ENCODE measurements at regions not wholly inside any gene's neighbourhood (a gene's known extent, or its start where the extent isn't known, plus 50 kb on each side); places are given as distances from the start of the nearest gene placed in this dataset.

DNA sequence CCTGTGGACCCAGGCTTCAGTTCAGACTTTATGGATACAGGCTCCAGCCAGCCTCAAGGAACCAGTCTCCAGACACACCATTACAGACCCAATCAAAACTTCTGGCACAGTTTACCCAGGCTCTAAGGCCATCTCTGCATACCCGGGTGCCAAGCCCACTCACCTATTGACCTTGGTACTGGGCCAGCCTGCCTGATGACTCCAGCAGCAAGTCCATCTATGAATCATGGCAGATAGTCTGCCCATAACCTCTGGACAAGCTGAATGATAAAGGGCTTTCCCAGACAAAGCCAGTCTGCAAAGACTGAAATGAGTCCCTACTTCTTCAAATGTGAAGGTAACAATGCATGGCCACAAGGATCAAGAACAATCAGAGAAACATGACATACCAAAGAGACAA is 1327.1 kb upstream of the C9orf72 start:
- Histone ChIP-seq H3K27me3 (ENCODE audit: control insufficient read depth, extremely low read depth, insufficient read depth, low read length) (no peaks in the 10 kb centered on the region), H3K9ac (ENCODE audit: control insufficient read depth, extremely low read depth, insufficient read depth, low read length) (no peak overlapping the region), H3K9me3 (ENCODE audit: control insufficient read depth, low read depth, low read length) (no peaks in the 10 kb centered on the region), H3K4me3 (ENCODE audit: control insufficient read depth in 2 of 3, extremely low read depth in 1 of 3, insufficient read depth in 2 of 3, low read depth in 1 of 3, low read length in 3 of 3) (no peak overlapping the region), H3K36me3 (ENCODE audit: control insufficient read depth in 2 of 2, extremely low read depth in 1 of 2, insufficient read depth in 2 of 2, low read length in 2 of 2) (no peaks in the 10 kb centered on the region), H3K9me1 (ENCODE audit: control insufficient read depth, extremely low read depth, insufficient read depth, low read length) (no peaks in the 10 kb centered on the region), H3K27ac (ENCODE audit: control insufficient read depth, insufficient read depth, low read length) (no peak overlapping the region), H4K20me1 (ENCODE audit: control insufficient read depth, extremely low read depth, insufficient read depth, low read length) (no peaks in the 10 kb centered on the region), H2AFZ (ENCODE audit: control insufficient read depth, low read length) (no peak overlapping the region), H3K4me2 (ENCODE audit: control insufficient read depth, extremely low read depth, insufficient read depth, low read depth, low read length) (no peak overlapping the region), H3K4me1 (ENCODE audit: control insufficient read depth, extremely low read depth, insufficient read depth, low read length) (no peaks in the 10 kb centered on the region), H3K79me2 (ENCODE audit: control insufficient read depth, insufficient read depth, low read length) (no peaks in the 10 kb centered on the region)
- DNase-seq (ENCODE audit: low read depth, low spot score): no peak
- no peak for FAIRE-seq
- TF ChIP-seq EZH2 (IDR thresholded peaks at IDR 0.05; ENCODE audit: low read length): no peak
- TF ChIP-seq, protein P1, sequence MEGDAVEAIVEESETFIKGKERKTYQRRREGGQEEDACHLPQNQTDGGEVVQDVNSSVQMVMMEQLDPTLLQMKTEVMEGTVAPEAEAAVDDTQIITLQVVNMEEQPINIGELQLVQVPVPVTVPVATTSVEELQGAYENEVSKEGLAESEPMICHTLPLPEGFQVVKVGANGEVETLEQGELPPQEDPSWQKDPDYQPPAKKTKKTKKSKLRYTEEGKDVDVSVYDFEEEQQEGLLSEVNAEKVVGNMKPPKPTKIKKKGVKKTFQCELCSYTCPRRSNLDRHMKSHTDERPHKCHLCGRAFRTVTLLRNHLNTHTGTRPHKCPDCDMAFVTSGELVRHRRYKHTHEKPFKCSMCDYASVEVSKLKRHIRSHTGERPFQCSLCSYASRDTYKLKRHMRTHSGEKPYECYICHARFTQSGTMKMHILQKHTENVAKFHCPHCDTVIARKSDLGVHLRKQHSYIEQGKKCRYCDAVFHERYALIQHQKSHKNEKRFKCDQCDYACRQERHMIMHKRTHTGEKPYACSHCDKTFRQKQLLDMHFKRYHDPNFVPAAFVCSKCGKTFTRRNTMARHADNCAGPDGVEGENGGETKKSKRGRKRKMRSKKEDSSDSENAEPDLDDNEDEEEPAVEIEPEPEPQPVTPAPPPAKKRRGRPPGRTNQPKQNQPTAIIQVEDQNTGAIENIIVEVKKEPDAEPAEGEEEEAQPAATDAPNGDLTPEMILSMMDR (optimal IDR thresholded peaks at IDR 0.05 in 1 of 3, IDR thresholded peaks at IDR 0.05 in 1 of 3, conservative IDR thresholded peaks at IDR 0.05 in 1 of 3; ENCODE audit: extremely low read depth in 1 of 3, insufficient read depth in 2 of 3, low read length in 3 of 3): no peak
- dilution Hi-C loops (cut with MboI; ENCODE audit: extremely low pct_ligation_motif_present, low sequenced_read_pairs): no loop called here

DNA sequence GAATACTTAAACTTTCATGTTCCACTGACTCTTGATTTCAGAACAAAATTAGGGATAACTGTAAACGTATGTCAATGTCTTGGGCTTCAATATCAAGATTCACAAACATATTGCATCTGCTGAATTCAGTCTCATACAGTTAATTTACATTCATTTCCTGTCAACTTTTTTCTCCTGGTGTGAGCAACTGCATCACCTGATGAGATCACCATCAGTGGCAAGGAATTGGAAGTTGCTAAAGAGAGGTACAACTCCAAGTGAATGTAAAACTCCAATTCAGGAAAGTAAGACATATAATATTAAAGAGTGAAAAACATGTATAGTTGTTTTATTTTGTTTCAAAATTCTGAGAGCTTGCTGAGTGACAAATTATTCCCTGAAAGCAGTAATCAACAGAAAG is 1336.2 kb upstream of the C9orf72 start:
- H3K36me3 ChIP-seq (ENCODE audit: control insufficient read depth in 2 of 2, extremely low read depth in 1 of 2, insufficient read depth in 2 of 2, low read length in 2 of 2): no peaks in the 10 kb centered on the region
- no peaks in the 10 kb centered on the region for H3K9me1 ChIP-seq (ENCODE audit: control insufficient read depth, extremely low read depth, insufficient read depth, low read length)
- H3K79me2 ChIP-seq (ENCODE audit: control insufficient read depth, insufficient read depth, low read length): no peaks in the 10 kb centered on the region
- no peak for DNase-seq (ENCODE audit: low read depth, low spot score)
- no peak overlapping the region for H3K27ac ChIP-seq (ENCODE audit: control insufficient read depth, insufficient read depth, low read length)
- H3K4me3 ChIP-seq (ENCODE audit: control insufficient read depth in 2 of 3, extremely low read depth in 1 of 3, insufficient read depth in 2 of 3, low read depth in 1 of 3, low read length in 3 of 3): no peak overlapping the region
- no peak overlapping the region for H3K4me2 ChIP-seq (ENCODE audit: control insufficient read depth, extremely low read depth, insufficient read depth, low read depth, low read length)
- no peaks in the 10 kb centered on the region for H3K4me1 ChIP-seq (ENCODE audit: control insufficient read depth, extremely low read depth, insufficient read depth, low read length)
- TF ChIP-seq EZH2 (IDR thresholded peaks at IDR 0.05; ENCODE audit: low read length): no peak
- TF ChIP-seq, protein P1 (optimal IDR thresholded peaks at IDR 0.05 in 1 of 3, IDR thresholded peaks at IDR 0.05 in 1 of 3, conservative IDR thresholded peaks at IDR 0.05 in 1 of 3; ENCODE audit: extremely low read depth in 1 of 3, insufficient read depth in 2 of 3, low read length in 3 of 3): no peak
- no peak overlapping the region for H2AFZ ChIP-seq (ENCODE audit: control insufficient read depth, low read length)
- FAIRE-seq: no peak
- dilution Hi-C loops (cut with MboI; ENCODE audit: extremely low pct_ligation_motif_present, low sequenced_read_pairs): no loop called here
- H3K27me3 ChIP-seq (ENCODE audit: control insufficient read depth, extremely low read depth, insufficient read depth, low read length): no peaks in the 10 kb centered on the region
- H3K9me3 ChIP-seq (ENCODE audit: control insufficient read depth, low read depth, low read length): no peaks in the 10 kb centered on the region
- H4K20me1 ChIP-seq (ENCODE audit: control insufficient read depth, extremely low read depth, insufficient read depth, low read length): no peaks in the 10 kb centered on the region
- H3K9ac ChIP-seq (ENCODE audit: control insufficient read depth, extremely low read depth, insufficient read depth, low read length): no peak overlapping the region

All from keratinocyte (primary cell).